ENCODE measurements at regions not wholly inside any gene's neighbourhood (a gene's known extent, or its start where the extent isn't known, plus 50 kb on each side); places are given as distances from the start of the nearest gene placed in this dataset.
"Not testable (repeated sequence)": the region's sequence is repeated elsewhere in the genome, so short reads cannot be mapped to it uniquely, and the experiment has no call there.

GRCh38 chr5:91306497-91306896, 76.6 kb downstream of the ARRDC3 start:
- Histone ChIP-seq H3K9me3 (ENCODE audit: insufficient read depth, low read depth, low read length) (no peaks in the 10 kb centered on the region), H3K4me1 (ENCODE audit: insufficient read depth, low read length, poor library complexity, severe bottlenecking) (peaks cover 5% of the 10 kb centered on the region), H4K20me1 (ENCODE audit: insufficient read depth, low read length, poor library complexity, severe bottlenecking) (no peaks in the 10 kb centered on the region), H3K4me3 (ENCODE audit: low read length, poor library complexity, severe bottlenecking) (no peak overlapping the region), H3K79me2 (ENCODE audit: insufficient read depth, low read length) (no peaks in the 10 kb centered on the region), H3K4me2 (ENCODE audit: low read depth, low read length, poor library complexity, severe bottlenecking) (no peak overlapping the region), H3K9ac (ENCODE audit: low read depth, low read length, poor library complexity, severe bottlenecking) (no peak overlapping the region), H2AFZ (ENCODE audit: low read length) (no peak overlapping the region), H3K36me3 (ENCODE audit: insufficient read depth, low read length) (no peaks in the 10 kb centered on the region), H3K27me3 (ENCODE audit: insufficient read depth, low read length, poor library complexity, severe bottlenecking) (no peaks in the 10 kb centered on the region), H3K9me2 (replicated peaks; ENCODE audit: low read depth, low read length) (no peaks in the 10 kb centered on the region), H3F3A (ENCODE audit: low read depth) (no peaks in the 10 kb centered on the region)
- TF ChIP-seq CTCF (conservative IDR thresholded peaks at IDR 0.05; ENCODE audit: low read length) (no peak), EZH2phosphoT487 (IDR thresholded peaks at IDR 0.05; ENCODE audit: borderline replicate concordance) (no peak)

- no peaks in the 10 kb centered on the region for H3K4me1 ChIP-seq (ENCODE audit: insufficient read depth, low read length, poor library complexity, severe bottlenecking)
- H3K36me3 ChIP-seq (ENCODE audit: insufficient read depth, low read length), result no peaks in the 10 kb centered on the region
- no peaks in the 10 kb centered on the region for H3F3A ChIP-seq (ENCODE audit: low read depth)
- no peaks in the 10 kb centered on the region for H3K79me2 ChIP-seq (ENCODE audit: insufficient read depth, low read length)
- no peaks in the 10 kb centered on the region for H3K9me3 ChIP-seq (ENCODE audit: insufficient read depth, low read depth, low read length)
- no peaks in the 10 kb centered on the region for H3K9me2 ChIP-seq (replicated peaks; ENCODE audit: low read depth, low read length)
- H3K27me3 ChIP-seq (ENCODE audit: insufficient read depth, low read length, poor library complexity, severe bottlenecking), result no peaks in the 10 kb centered on the region
- TF ChIP-seq EZH2phosphoT487 (IDR thresholded peaks at IDR 0.05; ENCODE audit: borderline replicate concordance), result no peak
- TF ChIP-seq CTCF (conservative IDR thresholded peaks at IDR 0.05; ENCODE audit: low read length), result no peak
- H3K4me2 ChIP-seq (ENCODE audit: low read depth, low read length, poor library complexity, severe bottlenecking), result no peak overlapping the region
- no peak overlapping the region for H3K4me3 ChIP-seq (ENCODE audit: low read length, poor library complexity, severe bottlenecking)
- H4K20me1 ChIP-seq (ENCODE audit: insufficient read depth, low read length, poor library complexity, severe bottlenecking), result no peaks in the 10 kb centered on the region
- no peak overlapping the region for H3K9ac ChIP-seq (ENCODE audit: low read depth, low read length, poor library complexity, severe bottlenecking)
- no peak overlapping the region for H2AFZ ChIP-seq (ENCODE audit: low read length)
Observed at GRCh38 chr5:91305640-91306039, 77.5 kb downstream of the ARRDC3 start.

GRCh38 chr5:91304015-91304414, 79.1 kb downstream of the ARRDC3 start:
- H2AFZ ChIP-seq (ENCODE audit: low read length); H3K4me2 ChIP-seq (ENCODE audit: low read depth, low read length, poor library complexity, severe bottlenecking); H3K9ac ChIP-seq (ENCODE audit: low read depth, low read length, poor library complexity, severe bottlenecking); H4K20me1 ChIP-seq (ENCODE audit: insufficient read depth, low read length, poor library complexity, severe bottlenecking); H3F3A ChIP-seq (ENCODE audit: low read depth); H3K79me2 ChIP-seq (ENCODE audit: insufficient read depth, low read length); H3K4me1 ChIP-seq (ENCODE audit: insufficient read depth, low read length, poor library complexity, severe bottlenecking); H3K4me3 ChIP-seq (ENCODE audit: low read length, poor library complexity, severe bottlenecking); H3K36me3 ChIP-seq (ENCODE audit: insufficient read depth, low read length); H3K9me2 ChIP-seq (replicated peaks; ENCODE audit: low read depth, low read length); H3K27me3 ChIP-seq (ENCODE audit: insufficient read depth, low read length, poor library complexity, severe bottlenecking); H3K9me3 ChIP-seq (ENCODE audit: insufficient read depth, low read depth, low read length): not testable (repeated sequence)

- Histone ChIP-seq H3K9ac (ENCODE audit: low read depth, low read length, poor library complexity, severe bottlenecking) (no peak overlapping the region), H3K36me3 (ENCODE audit: insufficient read depth, low read length) (no peaks in the 10 kb centered on the region), H3K4me2 (ENCODE audit: low read depth, low read length, poor library complexity, severe bottlenecking) (no peak overlapping the region), H3K27me3 (ENCODE audit: insufficient read depth, low read length, poor library complexity, severe bottlenecking) (no peaks in the 10 kb centered on the region), H3K9me2 (replicated peaks; ENCODE audit: low read depth, low read length) (no peaks in the 10 kb centered on the region), H3F3A (ENCODE audit: low read depth) (no peaks in the 10 kb centered on the region), H3K9me3 (ENCODE audit: insufficient read depth, low read depth, low read length) (no peaks in the 10 kb centered on the region), H2AFZ (ENCODE audit: low read length) (no peak overlapping the region), H3K4me1 (ENCODE audit: insufficient read depth, low read length, poor library complexity, severe bottlenecking) (no peaks in the 10 kb centered on the region), H4K20me1 (ENCODE audit: insufficient read depth, low read length, poor library complexity, severe bottlenecking) (no peaks in the 10 kb centered on the region), H3K4me3 (ENCODE audit: low read length, poor library complexity, severe bottlenecking) (no peak overlapping the region), H3K79me2 (ENCODE audit: insufficient read depth, low read length) (no peaks in the 10 kb centered on the region)
- TF ChIP-seq EZH2phosphoT487 (IDR thresholded peaks at IDR 0.05; ENCODE audit: borderline replicate concordance), result no peak
- TF ChIP-seq CTCF (conservative IDR thresholded peaks at IDR 0.05; ENCODE audit: low read length), result no peak
Observed at GRCh38 chr5:91302958-91303357, 80.2 kb downstream of the ARRDC3 start.
